C4-2B (cell line): ENCODE measurements at regions not wholly inside any gene's neighbourhood (a gene's known extent, or its start where the extent isn't known, plus 50 kb on each side); places are given as distances from the start of the nearest gene placed in this dataset.

Source experiments
- ZFX ChIP-seq: fragments of 450-650 bp; IDR thresholded peaks from 2 replicates; pipeline ENCODE4 v1.6.1; 2017
- TF ChIP-seq, protein P1 (sequence below): fragments of 450-650 bp; conservative IDR thresholded peaks from 2 replicates; pipeline ENCODE4 v1.5.1; 2017; ENCODE audit warnings: mild to moderate bottlenecking

DNA sequence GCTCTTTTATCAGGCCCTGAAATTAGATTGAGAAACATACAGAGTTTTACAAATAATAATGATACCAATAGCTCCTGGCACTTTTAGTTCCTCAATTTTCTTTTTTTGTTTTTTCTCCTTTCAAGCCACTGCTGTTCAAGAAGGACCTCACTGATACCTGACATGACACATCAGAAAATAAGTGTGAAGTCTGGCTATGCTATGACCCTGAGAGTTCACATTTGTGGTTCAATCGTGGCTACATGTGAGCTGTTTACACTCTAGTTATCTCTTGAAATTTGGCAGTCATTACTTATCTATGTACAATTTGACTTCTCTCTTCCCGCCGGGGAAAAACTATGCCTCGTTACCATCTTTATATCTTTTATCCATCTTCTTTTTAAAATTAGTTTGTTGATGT lies 686.5 kb downstream of the EPHA4 start:
- TF ChIP-seq, protein P1, sequence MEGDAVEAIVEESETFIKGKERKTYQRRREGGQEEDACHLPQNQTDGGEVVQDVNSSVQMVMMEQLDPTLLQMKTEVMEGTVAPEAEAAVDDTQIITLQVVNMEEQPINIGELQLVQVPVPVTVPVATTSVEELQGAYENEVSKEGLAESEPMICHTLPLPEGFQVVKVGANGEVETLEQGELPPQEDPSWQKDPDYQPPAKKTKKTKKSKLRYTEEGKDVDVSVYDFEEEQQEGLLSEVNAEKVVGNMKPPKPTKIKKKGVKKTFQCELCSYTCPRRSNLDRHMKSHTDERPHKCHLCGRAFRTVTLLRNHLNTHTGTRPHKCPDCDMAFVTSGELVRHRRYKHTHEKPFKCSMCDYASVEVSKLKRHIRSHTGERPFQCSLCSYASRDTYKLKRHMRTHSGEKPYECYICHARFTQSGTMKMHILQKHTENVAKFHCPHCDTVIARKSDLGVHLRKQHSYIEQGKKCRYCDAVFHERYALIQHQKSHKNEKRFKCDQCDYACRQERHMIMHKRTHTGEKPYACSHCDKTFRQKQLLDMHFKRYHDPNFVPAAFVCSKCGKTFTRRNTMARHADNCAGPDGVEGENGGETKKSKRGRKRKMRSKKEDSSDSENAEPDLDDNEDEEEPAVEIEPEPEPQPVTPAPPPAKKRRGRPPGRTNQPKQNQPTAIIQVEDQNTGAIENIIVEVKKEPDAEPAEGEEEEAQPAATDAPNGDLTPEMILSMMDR = no peak
- no peak for TF ChIP-seq ZFX
